HepG2 (cell line): ENCODE measurements at regions not wholly inside any gene's neighbourhood (a gene's known extent, or its start where the extent isn't known, plus 50 kb on each side); places are given as distances from the start of the nearest gene placed in this dataset.

Experiments
- JUN ChIP-seq: sonication (generic); formaldehyde crosslinking; IDR thresholded peaks from 2 replicates; pipeline ENCODE4 v1.4.0; 2020; ENCODE audit warnings: mild to moderate bottlenecking, missing genetic modification reagents
- NR1H2 ChIP-seq: sonication (generic); formaldehyde crosslinking; IDR thresholded peaks from 2 replicates; pipeline ENCODE4 v1.8.1; 2022; ENCODE audit warnings: low read depth, missing genetic modification reagents, borderline replicate concordance
- SMAD1 ChIP-seq: sonication (generic); formaldehyde crosslinking; IDR thresholded peaks from 2 replicates; pipeline ENCODE4 v1.4.0; 2020; ENCODE audit warnings: missing genetic modification reagents, low read depth, mild to moderate bottlenecking, borderline replicate concordance
- TBP ChIP-seq: sonication (generic); formaldehyde crosslinking; IDR thresholded peaks from 2 replicates; pipeline ENCODE4 v1.5.0; 2020; ENCODE audit warnings: missing genetic modification reagents
- TCF7 ChIP-seq: sonication (generic); IDR thresholded peaks from 2 replicates; pipeline ENCODE4 v1.6.1; 2016; ENCODE audit warnings: antibody characterized with exemption, low read depth
- ZFX ChIP-seq: sonication (generic); formaldehyde crosslinking; IDR thresholded peaks from 2 replicates; pipeline ENCODE4 v1.4.0; 2020; ENCODE audit warnings: mild to moderate bottlenecking, low read depth, missing genetic modification reagents, moderate library complexity
- TF ChIP-seq, protein P1 (sequence below): sonication (generic); formaldehyde crosslinking; IDR thresholded peaks from 2 replicates; pipeline ENCODE4 v1.5.0; 2020; ENCODE audit warnings: mild to moderate bottlenecking, missing genetic modification reagents, moderate library complexity
- TF ChIP-seq, protein P2 (sequence below): sonication (generic); formaldehyde crosslinking; IDR thresholded peaks from 2 replicates; pipeline ENCODE4 v1.8.0; 2023; ENCODE audit warnings: mild to moderate bottlenecking, missing genetic modification reagents

DNA sequence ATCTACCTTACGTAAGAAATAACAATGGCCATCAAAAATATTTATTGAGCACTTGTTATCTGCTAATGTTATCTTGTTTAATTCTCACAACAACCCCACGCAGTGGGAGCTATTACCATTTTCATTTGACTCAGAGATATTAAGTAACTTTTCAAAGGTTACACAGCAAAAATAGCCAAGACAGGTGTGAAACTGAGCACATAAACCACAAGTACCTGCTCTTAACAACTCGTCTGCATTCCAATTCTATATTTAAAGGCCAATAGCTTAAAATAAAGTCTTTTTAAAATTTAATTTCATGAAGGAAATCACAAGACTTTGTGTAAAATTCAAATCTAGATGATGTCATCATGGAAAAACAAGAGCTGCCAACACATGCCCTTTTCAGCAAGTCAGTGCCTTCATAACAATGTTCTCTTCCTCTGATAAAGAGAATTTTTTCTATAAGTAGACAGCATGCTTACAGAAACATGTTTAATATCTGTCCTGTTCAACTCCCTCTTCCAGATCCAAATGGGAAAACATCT is 111.6 kb downstream of the MED10 start:
- no peak for TF ChIP-seq ZFX
- TF ChIP-seq, protein P1, sequence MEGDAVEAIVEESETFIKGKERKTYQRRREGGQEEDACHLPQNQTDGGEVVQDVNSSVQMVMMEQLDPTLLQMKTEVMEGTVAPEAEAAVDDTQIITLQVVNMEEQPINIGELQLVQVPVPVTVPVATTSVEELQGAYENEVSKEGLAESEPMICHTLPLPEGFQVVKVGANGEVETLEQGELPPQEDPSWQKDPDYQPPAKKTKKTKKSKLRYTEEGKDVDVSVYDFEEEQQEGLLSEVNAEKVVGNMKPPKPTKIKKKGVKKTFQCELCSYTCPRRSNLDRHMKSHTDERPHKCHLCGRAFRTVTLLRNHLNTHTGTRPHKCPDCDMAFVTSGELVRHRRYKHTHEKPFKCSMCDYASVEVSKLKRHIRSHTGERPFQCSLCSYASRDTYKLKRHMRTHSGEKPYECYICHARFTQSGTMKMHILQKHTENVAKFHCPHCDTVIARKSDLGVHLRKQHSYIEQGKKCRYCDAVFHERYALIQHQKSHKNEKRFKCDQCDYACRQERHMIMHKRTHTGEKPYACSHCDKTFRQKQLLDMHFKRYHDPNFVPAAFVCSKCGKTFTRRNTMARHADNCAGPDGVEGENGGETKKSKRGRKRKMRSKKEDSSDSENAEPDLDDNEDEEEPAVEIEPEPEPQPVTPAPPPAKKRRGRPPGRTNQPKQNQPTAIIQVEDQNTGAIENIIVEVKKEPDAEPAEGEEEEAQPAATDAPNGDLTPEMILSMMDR: no peak
- no peak for TF ChIP-seq SMAD1 (CRISPR knock-in tag)
- no peak for TF ChIP-seq JUN (CRISPR knock-in tag)
- no peak for TF ChIP-seq TCF7
- no peak for TF ChIP-seq NR1H2
- no peak for TF ChIP-seq TBP
- TF ChIP-seq, protein P2, sequence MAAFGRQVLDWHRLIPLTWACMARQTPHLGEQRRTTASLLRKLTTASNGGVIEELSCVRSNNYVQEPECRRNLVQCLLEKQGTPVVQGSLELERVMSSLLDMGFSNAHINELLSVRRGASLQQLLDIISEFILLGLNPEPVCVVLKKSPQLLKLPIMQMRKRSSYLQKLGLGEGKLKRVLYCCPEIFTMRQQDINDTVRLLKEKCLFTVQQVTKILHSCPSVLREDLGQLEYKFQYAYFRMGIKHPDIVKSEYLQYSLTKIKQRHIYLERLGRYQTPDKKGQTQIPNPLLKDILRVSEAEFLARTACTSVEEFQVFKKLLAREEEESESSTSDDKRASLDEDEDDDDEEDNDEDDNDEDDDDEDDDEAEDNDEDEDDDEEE: no peak
